CD14-positive monocyte (primary cell): ENCODE measurements at regions not wholly inside any gene's neighbourhood (a gene's known extent, or its start where the extent isn't known, plus 50 kb on each side); places are given as distances from the start of the nearest gene placed in this dataset.

Source experiments
- DNase-seq, 3 donors: peaks; one replicate each; pipeline ENCODE4 v3.0.0-alpha.2; 2011 to 2022
- H2AFZ ChIP-seq: 2 replicates; pipeline ENCODE4 v1.6.0; 2012; ENCODE audit warnings: mild to moderate bottlenecking, low read depth, low read length, inconsistent platforms; ENCODE audit not compliant: insufficient read depth, poor library complexity, severe bottlenecking
- H3K27ac ChIP-seq, 2 donors: 1 replicate in 1 of 2; 2 replicates in 1 of 2; pipeline ENCODE4 v1.5.1; 2012 to 2013; ENCODE audit warnings: low read length in 2 of 2, control low read depth in 1 of 2, inconsistent platforms in 1 of 2, low read depth in 1 of 2, mild to moderate bottlenecking in 1 of 2
- H3K27me3 ChIP-seq, 2 donors: one replicate each; pipeline versions ENCODE4 v1.6.0 to v1.6.1; 2011 to 2013; ENCODE audit warnings: low read length in 2 of 2; ENCODE audit not compliant: control insufficient read depth in 2 of 2, insufficient read depth in 2 of 2
- H3K36me3 ChIP-seq, 2 donors: replicated peaks in 1 of 2; 1 replicate in 1 of 2; 2 replicates in 1 of 2; pipeline versions ENCODE4 v1.5.1 to v1.6.1; 2012 to 2013; ENCODE audit warnings: low read length in 2 of 2, control low read depth in 1 of 2, inconsistent platforms in 1 of 2, mild to moderate bottlenecking in 1 of 2; ENCODE audit not compliant: insufficient read depth in 2 of 2, control insufficient read depth in 1 of 2
- H3K4me1 ChIP-seq, 2 donors: 1 replicate in 1 of 2; 2 replicates in 1 of 2; pipeline versions ENCODE4 v1.5.1 to v1.6.1; 2012 to 2013; ENCODE audit warnings: low read length in 2 of 2, control low read depth in 1 of 2, inconsistent platforms in 1 of 2, mild to moderate bottlenecking in 1 of 2, moderate library complexity in 1 of 2; ENCODE audit not compliant: insufficient read depth in 2 of 2, control insufficient read depth in 1 of 2
- H3K4me2 ChIP-seq: replicated peaks from 2 replicates; pipeline ENCODE3; 2012; ENCODE audit warnings: low read length, moderate library complexity, mild to moderate bottlenecking; ENCODE audit not compliant: poor library complexity, severe bottlenecking; ENCODE audit errors: extremely low read depth
- H3K4me3 ChIP-seq, 3 experiments: fragments of 200-600 bp in 1 of 3; sonication (generic) in 1 of 3; replicated peaks in 1 of 3; 1 replicate in 2 of 3; 2 replicates in 1 of 3; pipeline ENCODE4 v1.5.1; 2011 to 2013; ENCODE audit warnings: low read length in 3 of 3, mild to moderate bottlenecking in 3 of 3, control low read depth in 2 of 3, low read depth in 2 of 3, inconsistent platforms in 1 of 3, moderate library complexity in 1 of 3
- H3K79me2 ChIP-seq: 2 replicates; pipeline ENCODE4 v1.6.0; 2012; ENCODE audit warnings: mild to moderate bottlenecking, control low read depth, inconsistent platforms, low read length, moderate library complexity; ENCODE audit not compliant: insufficient read depth
- H3K9ac ChIP-seq: 2 replicates; pipeline ENCODE4 v1.6.0; 2017; ENCODE audit warnings: low read length, mild to moderate bottlenecking; ENCODE audit not compliant: insufficient read depth, poor library complexity, severe bottlenecking
- H3K9me3 ChIP-seq, 2 donors: replicated peaks in 1 of 2; 1 replicate in 1 of 2; 2 replicates in 1 of 2; pipeline versions ENCODE4 v1.5.1 to v1.6.1; 2012 to 2013; ENCODE audit warnings: low read length in 2 of 2, control low read depth in 1 of 2; ENCODE audit not compliant: control insufficient read depth in 1 of 2, insufficient read depth in 1 of 2
- H4K20me1 ChIP-seq: 2 replicates; pipeline ENCODE4 v1.6.0; 2012; ENCODE audit warnings: mild to moderate bottlenecking, low read length, control low read depth, moderate library complexity; ENCODE audit not compliant: insufficient read depth
- H3K27ac Mint-ChIP-seq, 7 donors: one replicate each; pipeline ENCODE4 v1.8.0; 2020; ENCODE audit warnings: mild to moderate bottlenecking in 7 of 7, mixed read lengths in 7 of 7, moderate library complexity in 6 of 7, inconsistent platforms in 2 of 7
- H3K27me3 Mint-ChIP-seq, 3 donors: one replicate each; pipeline ENCODE4 v1.8.0; 2021 to 2022; ENCODE audit warnings: low read depth in 3 of 3, mild to moderate bottlenecking in 3 of 3, mixed read lengths in 3 of 3, moderate library complexity in 3 of 3, inconsistent platforms in 1 of 3
- H3K36me3 Mint-ChIP-seq, 2 donors: one replicate each; pipeline ENCODE4 v1.8.0; 2020; ENCODE audit warnings: mixed read lengths in 2 of 2, inconsistent platforms in 1 of 2, mild to moderate bottlenecking in 1 of 2
- H3K4me1 Mint-ChIP-seq: one replicate; pipeline ENCODE4 v1.8.0; 2020; ENCODE audit warnings: mild to moderate bottlenecking, mixed read lengths
- H3K4me3 Mint-ChIP-seq, 2 donors: one replicate each; pipeline ENCODE4 v1.8.0; 2020; ENCODE audit warnings: mild to moderate bottlenecking in 2 of 2, mixed read lengths in 2 of 2, moderate library complexity in 1 of 2
- H3K9me3 Mint-ChIP-seq, 7 donors: one replicate each; pipeline ENCODE4 v1.8.0; 2020 to 2022; ENCODE audit warnings: mixed read lengths in 7 of 7, mild to moderate bottlenecking in 6 of 7, moderate library complexity in 6 of 7, inconsistent platforms in 2 of 7
- WGBS: methylation state at CpG from one replicate; pipeline ENCODE4 v1.1.5; 2013; ENCODE audit warnings: missing lambda C conversion rate; ENCODE audit not compliant: insufficient coverage; 5-methylcytosine and 5-hydroxymethylcytosine counted together
- intact Hi-C, 2 donors: fragments of 100-400 bp; cut with micrococcal nuclease; formaldehyde crosslinking; loops; one replicate each; pipeline versions ENCODE4 v1.15.0 to v1.15.1; 2023
- TF ChIP-seq, protein P1 (sequence below): fragments of 200-600 bp; IDR thresholded peaks from one replicate; pipeline ENCODE4 v1.8.0; 2022; ENCODE audit warnings: antibody characterized with exemption, mild to moderate bottlenecking

DNA sequence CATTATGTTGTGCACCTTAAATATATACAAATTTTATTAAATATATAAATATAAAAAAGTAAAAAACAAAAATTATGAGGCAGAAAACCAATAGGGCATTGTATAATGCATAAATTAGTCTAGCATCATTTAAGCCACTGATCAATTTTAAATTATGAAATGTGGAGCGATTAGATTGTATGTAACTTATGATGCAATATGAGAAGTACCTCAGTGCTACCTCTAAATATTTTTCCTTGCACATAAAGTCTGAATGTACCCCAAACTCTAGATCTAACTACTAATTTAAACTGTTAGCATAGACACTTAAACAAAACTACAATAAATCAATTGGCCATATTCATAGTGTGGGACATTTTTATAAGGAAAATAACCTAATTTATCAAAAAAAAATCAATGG, 1178.5 kb upstream of the MIR17HG start:
- intact Hi-C loops, result no loop called here
- H3K79me2 ChIP-seq, result no peaks in the 10 kb centered on the region
- H3K9me3 Mint-ChIP-seq, result peaks cover 0 to 3% (median 1%) of the 10 kb centered on the region in 7 donors
- H2AFZ ChIP-seq, result no peak overlapping the region
- no peak overlapping the region for H3K9ac ChIP-seq
- no peaks in the 10 kb centered on the region for H3K4me1 Mint-ChIP-seq
- H3K36me3 Mint-ChIP-seq, result no peaks in the 10 kb centered on the region
- peaks cover 4 to 5% of the 10 kb centered on the region in 2 donors for H3K9me3 ChIP-seq
- no peak for DNase-seq
- no peaks in the 10 kb centered on the region for H3K36me3 ChIP-seq
- H3K27ac Mint-ChIP-seq, result no peak overlapping the region
- WGBS, result no CpG with 5 or more reads among the region's 1 CpG
- H3K4me3 ChIP-seq, result no peak overlapping the region
- no peak overlapping the region for H3K4me3 Mint-ChIP-seq
- no peaks in the 10 kb centered on the region for H3K27me3 ChIP-seq
- TF ChIP-seq, protein P1, sequence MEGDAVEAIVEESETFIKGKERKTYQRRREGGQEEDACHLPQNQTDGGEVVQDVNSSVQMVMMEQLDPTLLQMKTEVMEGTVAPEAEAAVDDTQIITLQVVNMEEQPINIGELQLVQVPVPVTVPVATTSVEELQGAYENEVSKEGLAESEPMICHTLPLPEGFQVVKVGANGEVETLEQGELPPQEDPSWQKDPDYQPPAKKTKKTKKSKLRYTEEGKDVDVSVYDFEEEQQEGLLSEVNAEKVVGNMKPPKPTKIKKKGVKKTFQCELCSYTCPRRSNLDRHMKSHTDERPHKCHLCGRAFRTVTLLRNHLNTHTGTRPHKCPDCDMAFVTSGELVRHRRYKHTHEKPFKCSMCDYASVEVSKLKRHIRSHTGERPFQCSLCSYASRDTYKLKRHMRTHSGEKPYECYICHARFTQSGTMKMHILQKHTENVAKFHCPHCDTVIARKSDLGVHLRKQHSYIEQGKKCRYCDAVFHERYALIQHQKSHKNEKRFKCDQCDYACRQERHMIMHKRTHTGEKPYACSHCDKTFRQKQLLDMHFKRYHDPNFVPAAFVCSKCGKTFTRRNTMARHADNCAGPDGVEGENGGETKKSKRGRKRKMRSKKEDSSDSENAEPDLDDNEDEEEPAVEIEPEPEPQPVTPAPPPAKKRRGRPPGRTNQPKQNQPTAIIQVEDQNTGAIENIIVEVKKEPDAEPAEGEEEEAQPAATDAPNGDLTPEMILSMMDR, result no peak
- H3K4me1 ChIP-seq, result no peaks in the 10 kb centered on the region
- H3K4me2 ChIP-seq, result no peak overlapping the region
- H3K27ac ChIP-seq, result no peak overlapping the region
- no peaks in the 10 kb centered on the region for H3K27me3 Mint-ChIP-seq
- H4K20me1 ChIP-seq, result no peaks in the 10 kb centered on the region

DNA sequence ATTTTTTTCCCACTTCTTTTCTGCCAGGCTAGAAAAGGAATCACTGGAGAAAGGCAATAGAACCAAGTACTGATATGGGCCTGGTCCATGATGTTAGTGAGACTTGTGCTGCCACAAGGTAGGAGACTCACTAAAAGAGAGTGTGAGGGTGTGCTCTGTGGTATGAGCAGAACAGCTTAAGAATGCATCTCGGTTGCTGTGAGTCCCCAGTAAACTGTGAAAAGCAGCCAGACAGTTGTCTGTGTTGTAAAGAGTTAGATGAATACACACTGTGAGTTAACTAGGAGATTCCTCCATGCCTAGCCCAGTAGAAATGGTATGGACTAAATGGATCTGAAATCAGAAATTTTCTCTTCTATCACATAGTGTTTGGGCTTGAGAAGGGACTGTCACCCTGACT, 1177.3 kb upstream of the MIR17HG start:
- H3K4me2 ChIP-seq, result no peak overlapping the region
- H3K27me3 ChIP-seq, result no peaks in the 10 kb centered on the region
- H3K27ac Mint-ChIP-seq, result no peak overlapping the region
- no peak overlapping the region for H3K27ac ChIP-seq
- H3K9ac ChIP-seq, result no peak overlapping the region
- WGBS, result 80% methylated on average over 1 of the region's 1 CpG
- H3K9me3 Mint-ChIP-seq, result peaks cover 0 to 2% (median 1%) of the 10 kb centered on the region in 7 donors
- H3K36me3 ChIP-seq, result no peaks in the 10 kb centered on the region
- intact Hi-C loops, result no loop called here
- TF ChIP-seq, protein P1, result no peak
- H2AFZ ChIP-seq, result no peak overlapping the region
- no peaks in the 10 kb centered on the region for H3K27me3 Mint-ChIP-seq
- H3K4me1 Mint-ChIP-seq, result no peaks in the 10 kb centered on the region
- H3K4me3 ChIP-seq, result no peak overlapping the region
- no peak overlapping the region for H3K4me3 Mint-ChIP-seq
- H4K20me1 ChIP-seq, result no peaks in the 10 kb centered on the region
- no peaks in the 10 kb centered on the region for H3K79me2 ChIP-seq
- no peak for DNase-seq
- peaks cover 0 to 5% of the 10 kb centered on the region in 2 donors for H3K9me3 ChIP-seq
- no peaks in the 10 kb centered on the region for H3K4me1 ChIP-seq
- no peaks in the 10 kb centered on the region for H3K36me3 Mint-ChIP-seq
